ENCODE measurements at regions not wholly inside any gene's neighbourhood (a gene's known extent, or its start where the extent isn't known, plus 50 kb on each side); places are given as distances from the start of the nearest gene placed in this dataset.

DNA sequence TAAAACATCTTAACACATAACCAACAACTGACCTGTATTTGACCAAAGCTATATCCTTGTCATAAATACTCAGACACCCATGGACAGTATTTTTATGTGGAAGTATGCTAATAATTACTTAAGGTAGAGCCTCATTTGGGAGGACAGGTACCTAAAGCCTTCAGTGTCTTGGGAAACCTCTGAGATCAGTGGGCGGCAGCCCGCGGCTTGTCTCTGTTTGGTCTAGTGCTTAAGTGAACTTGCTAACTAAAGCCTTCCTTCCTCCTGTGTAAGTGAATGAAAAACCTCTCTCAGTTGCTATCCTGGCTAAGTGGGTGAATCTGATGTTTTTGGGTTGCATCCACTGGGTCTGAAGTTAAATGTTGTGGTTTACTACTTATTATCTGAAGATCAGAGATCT, 144.5 kb upstream of the AGR3 start:
- H3K4me1 ChIP-seq (ENCODE audit: insufficient read depth, low read length, severe bottlenecking): no peaks in the 10 kb centered on the region
- no peaks in the 10 kb centered on the region for H3K36me3 ChIP-seq (ENCODE audit: insufficient read depth, low read length)
- no peaks in the 10 kb centered on the region for H3K9me2 ChIP-seq (ENCODE audit: low read depth, low read length)
- no peaks in the 10 kb centered on the region for H4K20me1 ChIP-seq (ENCODE audit: insufficient read depth, low read length)
- no peaks in the 10 kb centered on the region for H3K27me3 ChIP-seq (ENCODE audit: insufficient read depth, low read length)
- H3K9ac ChIP-seq (ENCODE audit: low read length): no peak overlapping the region
- no peak overlapping the region for H3K4me2 ChIP-seq (ENCODE audit: low read length)
- no peaks in the 10 kb centered on the region for H3K79me2 ChIP-seq (ENCODE audit: insufficient read depth, low read length)
- no peaks in the 10 kb centered on the region for H3F3A ChIP-seq (ENCODE audit: insufficient read depth, low read length)
- H3K27ac ChIP-seq (ENCODE audit: low read depth, low read length, poor library complexity, severe bottlenecking): no peak overlapping the region
- no peak overlapping the region for H3K4me3 ChIP-seq (ENCODE audit: low read depth, low read length, poor library complexity, severe bottlenecking)
- no peaks in the 10 kb centered on the region for H3K9me3 ChIP-seq (ENCODE audit: low read length)
- TF ChIP-seq EZH2 (IDR thresholded peaks at IDR 0.05; ENCODE audit: borderline replicate concordance, low read length): no peak
- TF ChIP-seq, protein P1, sequence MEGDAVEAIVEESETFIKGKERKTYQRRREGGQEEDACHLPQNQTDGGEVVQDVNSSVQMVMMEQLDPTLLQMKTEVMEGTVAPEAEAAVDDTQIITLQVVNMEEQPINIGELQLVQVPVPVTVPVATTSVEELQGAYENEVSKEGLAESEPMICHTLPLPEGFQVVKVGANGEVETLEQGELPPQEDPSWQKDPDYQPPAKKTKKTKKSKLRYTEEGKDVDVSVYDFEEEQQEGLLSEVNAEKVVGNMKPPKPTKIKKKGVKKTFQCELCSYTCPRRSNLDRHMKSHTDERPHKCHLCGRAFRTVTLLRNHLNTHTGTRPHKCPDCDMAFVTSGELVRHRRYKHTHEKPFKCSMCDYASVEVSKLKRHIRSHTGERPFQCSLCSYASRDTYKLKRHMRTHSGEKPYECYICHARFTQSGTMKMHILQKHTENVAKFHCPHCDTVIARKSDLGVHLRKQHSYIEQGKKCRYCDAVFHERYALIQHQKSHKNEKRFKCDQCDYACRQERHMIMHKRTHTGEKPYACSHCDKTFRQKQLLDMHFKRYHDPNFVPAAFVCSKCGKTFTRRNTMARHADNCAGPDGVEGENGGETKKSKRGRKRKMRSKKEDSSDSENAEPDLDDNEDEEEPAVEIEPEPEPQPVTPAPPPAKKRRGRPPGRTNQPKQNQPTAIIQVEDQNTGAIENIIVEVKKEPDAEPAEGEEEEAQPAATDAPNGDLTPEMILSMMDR (IDR thresholded peaks at IDR 0.05; ENCODE audit: low read length): no peak
- H2AFZ ChIP-seq (ENCODE audit: low read length): no peak overlapping the region

DNA sequence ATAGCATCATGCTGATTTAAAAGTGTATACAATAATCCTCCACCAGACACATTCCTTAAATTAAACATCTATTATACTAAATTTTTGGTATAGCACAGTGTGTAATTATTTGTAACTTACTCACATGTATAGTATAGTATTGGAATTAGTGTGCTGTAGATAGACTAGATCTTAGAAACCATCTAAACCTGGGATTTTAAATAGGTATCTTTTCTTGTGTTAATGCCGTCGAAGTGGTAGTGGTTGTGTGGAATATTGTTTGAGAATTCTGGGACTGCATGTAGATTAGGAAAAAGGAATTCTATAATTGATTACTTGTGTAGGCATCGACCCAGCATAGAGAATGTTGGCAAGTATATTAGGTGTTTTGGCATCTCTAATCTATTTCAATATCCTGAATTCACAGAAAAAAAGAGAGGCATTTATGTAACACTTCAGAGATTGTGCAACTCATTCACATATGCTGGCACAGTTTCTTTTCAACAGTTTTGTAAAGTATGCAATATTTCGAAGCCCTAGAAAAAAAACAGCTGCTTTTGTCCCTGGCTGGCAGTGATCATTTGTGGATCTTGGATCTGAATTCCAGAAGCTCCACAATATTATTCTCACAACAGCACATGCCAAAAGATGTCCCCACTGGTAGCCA, 145.5 kb upstream of the AGR3 start:
- H4K20me1 ChIP-seq (ENCODE audit: insufficient read depth, low read length): no peaks in the 10 kb centered on the region
- no peak overlapping the region for H3K4me3 ChIP-seq (ENCODE audit: low read depth, low read length, poor library complexity, severe bottlenecking)
- H3K27ac ChIP-seq (ENCODE audit: low read depth, low read length, poor library complexity, severe bottlenecking): no peak overlapping the region
- no peaks in the 10 kb centered on the region for H3K4me1 ChIP-seq (ENCODE audit: insufficient read depth, low read length, severe bottlenecking)
- H3K9ac ChIP-seq (ENCODE audit: low read length): no peak overlapping the region
- H3K9me2 ChIP-seq (ENCODE audit: low read depth, low read length): no peaks in the 10 kb centered on the region
- H3F3A ChIP-seq (ENCODE audit: insufficient read depth, low read length): no peaks in the 10 kb centered on the region
- TF ChIP-seq, protein P1 (IDR thresholded peaks at IDR 0.05; ENCODE audit: low read length): no peak
- no peak for TF ChIP-seq EZH2 (IDR thresholded peaks at IDR 0.05; ENCODE audit: borderline replicate concordance, low read length)
- no peak overlapping the region for H2AFZ ChIP-seq (ENCODE audit: low read length)
- H3K9me3 ChIP-seq (ENCODE audit: low read length): no peaks in the 10 kb centered on the region
- H3K4me2 ChIP-seq (ENCODE audit: low read length): no peak overlapping the region
- H3K27me3 ChIP-seq (ENCODE audit: insufficient read depth, low read length): no peaks in the 10 kb centered on the region
- H3K36me3 ChIP-seq (ENCODE audit: insufficient read depth, low read length): no peaks in the 10 kb centered on the region
- no peaks in the 10 kb centered on the region for H3K79me2 ChIP-seq (ENCODE audit: insufficient read depth, low read length)

DNA sequence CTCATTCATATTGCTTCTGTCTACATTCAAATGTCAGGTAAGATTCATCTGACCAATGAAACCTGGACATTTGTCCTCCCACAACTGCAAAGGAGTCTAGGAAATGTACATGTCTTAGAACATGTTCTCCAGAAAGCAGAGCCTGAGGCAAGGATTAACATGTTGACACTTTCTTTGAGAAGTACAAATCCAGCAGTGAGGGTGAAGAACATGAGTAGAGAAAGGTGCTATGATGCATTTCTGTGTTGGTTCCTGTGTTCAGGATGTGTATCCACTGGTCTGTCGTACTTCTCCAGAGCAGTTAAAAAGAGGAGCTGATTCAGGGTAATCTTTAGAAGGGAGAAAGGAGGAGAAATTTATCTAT, 146.0 kb upstream of the AGR3 start:
- H3K4me2 ChIP-seq (ENCODE audit: low read length): no peak overlapping the region
- H4K20me1 ChIP-seq (ENCODE audit: insufficient read depth, low read length): no peaks in the 10 kb centered on the region
- H3K9me2 ChIP-seq (ENCODE audit: low read depth, low read length): no peaks in the 10 kb centered on the region
- H3K36me3 ChIP-seq (ENCODE audit: insufficient read depth, low read length): no peaks in the 10 kb centered on the region
- no peak overlapping the region for H3K27ac ChIP-seq (ENCODE audit: low read depth, low read length, poor library complexity, severe bottlenecking)
- no peaks in the 10 kb centered on the region for H3K79me2 ChIP-seq (ENCODE audit: insufficient read depth, low read length)
- TF ChIP-seq, protein P1 (IDR thresholded peaks at IDR 0.05; ENCODE audit: low read length): no peak
- no peaks in the 10 kb centered on the region for H3K27me3 ChIP-seq (ENCODE audit: insufficient read depth, low read length)
- no peak overlapping the region for H2AFZ ChIP-seq (ENCODE audit: low read length)
- H3K9ac ChIP-seq (ENCODE audit: low read length): no peak overlapping the region
- no peaks in the 10 kb centered on the region for H3F3A ChIP-seq (ENCODE audit: insufficient read depth, low read length)
- H3K4me3 ChIP-seq (ENCODE audit: low read depth, low read length, poor library complexity, severe bottlenecking): no peak overlapping the region
- H3K4me1 ChIP-seq (ENCODE audit: insufficient read depth, low read length, severe bottlenecking): no peaks in the 10 kb centered on the region
- no peaks in the 10 kb centered on the region for H3K9me3 ChIP-seq (ENCODE audit: low read length)
